PC-9 (cell line): ENCODE measurements at regions not wholly inside any gene's neighbourhood (a gene's known extent, or its start where the extent isn't known, plus 50 kb on each side); places are given as distances from the start of the nearest gene placed in this dataset.

Experiments used
- BruUV-seq: library from RNA; stranded (reverse); fragments of 400-500 nt; replicated peaks from 2 replicates; lab custom pipeline; 2021; lab: Mats Ljungman, UMichigan
- CTCF ChIA-PET: fragments of 300-600 bp; sonication (Branson Sonifier 250); formaldehyde crosslinking; loops from one replicate; lab custom pipeline; 2022; ENCODE audit warnings: antibody characterized with exemption; lab: Charles Lee
- POLR2A ChIA-PET: fragments of 300-600 bp; sonication (Branson Sonifier 250); formaldehyde crosslinking; loops from one replicate; lab custom pipeline; 2022; ENCODE audit warnings: antibody characterized with exemption; ENCODE audit not compliant: unreplicated experiment; lab: Charles Lee
- DNase-seq, 2 experiments: peaks; one replicate each; pipeline versions ENCODE4 v3.0.0 to v3.0.0-alpha.2; 2015 to 2022; ENCODE audit warnings: mixed read lengths in 1 of 2
- H2AFZ ChIP-seq: fragments of 200-600 bp; sonication (generic); 2 replicates; pipeline ENCODE4 v1.8.1; 2017; ENCODE audit warnings: antibody characterized with exemption
- H3F3A ChIP-seq: fragments of 200-600 bp; sonication (generic); 2 replicates; pipeline ENCODE4 v1.8.1; 2017; ENCODE audit warnings: antibody characterized with exemption, mild to moderate bottlenecking, low read depth; ENCODE audit not compliant: insufficient read depth
- H3K27ac ChIP-seq: fragments of 200-600 bp; sonication (generic); 2 replicates; pipeline ENCODE4 v1.6.1; 2016; ENCODE audit warnings: mixed run types
- H3K27me3 ChIP-seq: fragments of 200-600 bp; sonication (generic); 2 replicates; pipeline ENCODE4 v1.6.1; 2016; ENCODE audit warnings: low read depth, mixed run types; ENCODE audit not compliant: insufficient read depth
- H3K36me3 ChIP-seq: fragments of 200-600 bp; sonication (generic); 2 replicates; pipeline ENCODE4 v1.6.1; 2016; ENCODE audit warnings: low read depth, mixed run types
- H3K4me1 ChIP-seq: fragments of 200-600 bp; sonication (generic); replicated peaks from 2 replicates; pipeline ENCODE4 v1.6.1; 2016; ENCODE audit warnings: mixed run types; ENCODE audit not compliant: insufficient read depth
- H3K4me2 ChIP-seq: fragments of 200-600 bp; sonication (generic); 2 replicates; pipeline ENCODE4 v1.6.1; 2017; ENCODE audit warnings: mixed run types
- H3K4me3 ChIP-seq: fragments of 200-600 bp; sonication (generic); 2 replicates; pipeline ENCODE4 v1.6.1; 2016; ENCODE audit warnings: mixed run types
- H3K79me2 ChIP-seq: fragments of 200-600 bp; sonication (generic); 2 replicates; pipeline ENCODE4 v1.6.1; 2017; ENCODE audit warnings: low read depth, mixed run types
- H3K9me2 ChIP-seq: fragments of 200-600 bp; sonication (generic); 2 replicates; pipeline ENCODE4 v1.8.1; 2017; ENCODE audit warnings: mild to moderate bottlenecking; ENCODE audit not compliant: insufficient read depth
- H3K9me3 ChIP-seq: fragments of 200-600 bp; sonication (generic); 2 replicates; pipeline ENCODE4 v1.8.1; 2016; ENCODE audit warnings: low read depth; ENCODE audit not compliant: insufficient read depth
- H4K20me1 ChIP-seq: fragments of 200-600 bp; sonication (generic); 2 replicates; pipeline ENCODE4 v1.8.1; 2017; ENCODE audit not compliant: insufficient read depth
- EZH2 ChIP-seq: fragments of 200-600 bp; sonication (generic); IDR thresholded peaks from 2 replicates; pipeline ENCODE4 v1.8.0; 2017; ENCODE audit warnings: antibody characterized with exemption, low read depth
- intact Hi-C: fragments of 100-400 bp; cut with micrococcal nuclease; formaldehyde crosslinking; loops from one replicate; pipeline ENCODE4 v1.10.0; 2022; ENCODE audit not compliant: unreplicated experiment
- TF ChIP-seq, protein P1 (sequence below): fragments of 200-600 bp; sonication (generic); conservative IDR thresholded peaks from 2 replicates; pipeline ENCODE4 v1.6.1; 2017; ENCODE audit warnings: mixed run types, antibody characterized with exemption, mild to moderate bottlenecking, moderate library complexity

DNA sequence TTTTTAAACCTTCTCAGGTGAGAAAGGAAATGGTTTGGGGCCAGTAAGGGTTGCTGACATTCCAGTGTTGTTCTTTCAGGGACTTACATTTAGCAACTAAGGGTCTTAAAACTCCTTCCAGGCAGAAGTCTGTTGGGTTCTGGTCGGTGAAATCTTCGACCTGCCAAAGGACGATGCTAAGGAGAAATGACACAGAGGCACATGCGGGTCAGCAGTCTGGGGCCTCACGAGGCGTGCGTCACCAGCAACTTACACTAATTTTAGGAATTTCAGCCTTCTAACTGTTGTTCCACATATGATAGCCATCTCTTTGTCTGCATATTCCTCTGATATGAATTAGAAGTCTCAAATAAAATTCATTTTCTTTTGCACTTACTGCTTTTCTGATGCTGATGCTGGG is 64.1 kb upstream of the TMEM108 start:
- CTCF ChIA-PET = no interaction called here
- H3K27me3 ChIP-seq = no peaks in the 10 kb centered on the region
- no peak overlapping the region for H3K4me3 ChIP-seq
- no TSS peak for BruUV-seq
- no peak for DNase-seq
- no peak overlapping the region for H2AFZ ChIP-seq
- H3K36me3 ChIP-seq = no peaks in the 10 kb centered on the region
- no peaks in the 10 kb centered on the region for H3K9me2 ChIP-seq
- no peaks in the 10 kb centered on the region for H3K9me3 ChIP-seq
- H3K4me1 ChIP-seq = no peaks in the 10 kb centered on the region
- intact Hi-C loops = no loop called here
- no peak overlapping the region for H3K4me2 ChIP-seq
- H3K79me2 ChIP-seq = no peaks in the 10 kb centered on the region
- H3F3A ChIP-seq = no peaks in the 10 kb centered on the region
- no peak overlapping the region for H3K27ac ChIP-seq
- POLR2A ChIA-PET = no interaction called here
- no peaks in the 10 kb centered on the region; the same call in 1 of the 2 replicates for H4K20me1 ChIP-seq
- no peak for TF ChIP-seq EZH2
- TF ChIP-seq, protein P1, sequence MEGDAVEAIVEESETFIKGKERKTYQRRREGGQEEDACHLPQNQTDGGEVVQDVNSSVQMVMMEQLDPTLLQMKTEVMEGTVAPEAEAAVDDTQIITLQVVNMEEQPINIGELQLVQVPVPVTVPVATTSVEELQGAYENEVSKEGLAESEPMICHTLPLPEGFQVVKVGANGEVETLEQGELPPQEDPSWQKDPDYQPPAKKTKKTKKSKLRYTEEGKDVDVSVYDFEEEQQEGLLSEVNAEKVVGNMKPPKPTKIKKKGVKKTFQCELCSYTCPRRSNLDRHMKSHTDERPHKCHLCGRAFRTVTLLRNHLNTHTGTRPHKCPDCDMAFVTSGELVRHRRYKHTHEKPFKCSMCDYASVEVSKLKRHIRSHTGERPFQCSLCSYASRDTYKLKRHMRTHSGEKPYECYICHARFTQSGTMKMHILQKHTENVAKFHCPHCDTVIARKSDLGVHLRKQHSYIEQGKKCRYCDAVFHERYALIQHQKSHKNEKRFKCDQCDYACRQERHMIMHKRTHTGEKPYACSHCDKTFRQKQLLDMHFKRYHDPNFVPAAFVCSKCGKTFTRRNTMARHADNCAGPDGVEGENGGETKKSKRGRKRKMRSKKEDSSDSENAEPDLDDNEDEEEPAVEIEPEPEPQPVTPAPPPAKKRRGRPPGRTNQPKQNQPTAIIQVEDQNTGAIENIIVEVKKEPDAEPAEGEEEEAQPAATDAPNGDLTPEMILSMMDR = no peak

DNA sequence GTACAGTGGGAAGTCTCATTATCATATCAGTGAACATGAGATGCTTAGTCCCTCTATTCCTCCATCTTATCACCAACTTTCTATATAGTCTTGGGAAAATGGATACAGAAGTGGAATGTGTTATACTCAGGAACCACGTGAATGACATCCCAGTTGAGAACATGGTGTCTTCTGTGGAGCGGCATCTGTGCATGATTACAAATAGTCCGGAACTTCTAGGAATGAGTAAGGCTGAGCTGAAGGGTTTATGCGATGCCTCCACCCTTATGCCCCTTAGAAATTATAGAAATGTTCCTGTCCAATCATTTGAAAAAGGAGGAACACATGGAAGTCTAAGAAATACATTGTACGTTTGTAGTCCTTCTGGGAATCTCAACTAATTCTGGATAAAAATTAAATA is 64.8 kb upstream of the TMEM108 start:
- Histone ChIP-seq H3K4me3 (no peak overlapping the region), H3K36me3 (no peaks in the 10 kb centered on the region), H3K79me2 (no peaks in the 10 kb centered on the region), H3K4me1 (no peaks in the 10 kb centered on the region), H3K27me3 (no peaks in the 10 kb centered on the region), H2AFZ (no peak overlapping the region), H3K27ac (no peak overlapping the region), H3K4me2 (no peak overlapping the region), H3F3A (no peaks in the 10 kb centered on the region), H4K20me1 (no peaks in the 10 kb centered on the region; the same call in 1 of the 2 replicates), H3K9me3 (no peaks in the 10 kb centered on the region), H3K9me2 (no peaks in the 10 kb centered on the region)
- CTCF ChIA-PET = no interaction called here
- intact Hi-C loops = no loop called here
- no TSS peak for BruUV-seq
- DNase-seq = no peak
- POLR2A ChIA-PET = no interaction called here
- TF ChIP-seq EZH2 = no peak
- TF ChIP-seq, protein P1 = no peak

DNA sequence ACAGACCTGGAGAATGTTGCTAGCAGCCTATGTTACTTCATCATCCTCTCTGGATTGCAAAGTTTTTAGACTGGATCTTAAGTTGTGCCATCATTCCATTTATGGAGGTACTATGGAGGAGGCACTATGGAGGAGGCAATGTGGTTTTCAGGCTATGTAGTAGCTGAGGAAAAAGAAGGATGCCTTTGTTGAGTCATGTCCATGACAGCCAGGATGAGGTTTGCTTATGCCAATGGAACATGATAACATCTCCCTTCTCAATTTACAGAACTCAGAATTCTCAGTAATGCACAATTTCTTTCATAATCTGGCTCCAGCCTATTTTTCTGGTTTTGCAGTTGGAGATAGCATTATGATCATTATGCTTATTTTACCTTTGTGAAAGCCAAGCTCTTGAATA is 65.9 kb upstream of the TMEM108 start:
- TF ChIP-seq, protein P1 = no peak
- TF ChIP-seq EZH2 = no peak
- intact Hi-C loops = no loop called here
- H3K4me1 ChIP-seq = no peaks in the 10 kb centered on the region
- no peak overlapping the region for H3K27ac ChIP-seq
- no peak overlapping the region for H3K4me3 ChIP-seq
- ChIA-PET CTCF (no interaction called here), POLR2A (no interaction called here)
- no peaks in the 10 kb centered on the region; the same call in 1 of the 2 replicates for H4K20me1 ChIP-seq
- H3K36me3 ChIP-seq = no peaks in the 10 kb centered on the region
- H3K9me2 ChIP-seq = no peaks in the 10 kb centered on the region
- no peaks in the 10 kb centered on the region for H3F3A ChIP-seq
- BruUV-seq = no TSS peak
- no peak for DNase-seq
- no peaks in the 10 kb centered on the region for H3K79me2 ChIP-seq
- H3K9me3 ChIP-seq = no peaks in the 10 kb centered on the region
- no peak overlapping the region for H3K4me2 ChIP-seq
- no peaks in the 10 kb centered on the region for H3K27me3 ChIP-seq
- H2AFZ ChIP-seq = no peak overlapping the region
